Lower leg skin (tissue), 4 donors: ENCODE measurements at regions not wholly inside any gene's neighbourhood (a gene's known extent, or its start where the extent isn't known, plus 50 kb on each side); places are given as distances from the start of the nearest gene placed in this dataset.

Source experiments
- DNase-seq, 2 donors: peaks; one replicate each; pipeline ENCODE4 v3.0.0-alpha.2; 2019; ENCODE audit warnings: low spot score in 2 of 2
- H3K4me3 ChIP-seq: fragments of 200-600 bp; sonication (generic); 2 replicates; pipeline ENCODE4 v1.5.1; 2017; ENCODE audit warnings: mild to moderate bottlenecking, low read depth; ENCODE audit not compliant: poor library complexity, severe bottlenecking
- CTCF ChIP-seq, 3 donors: fragments of 450-650 bp; IDR thresholded peaks; one replicate each; pipeline ENCODE4 v1.5.1; 2016; ENCODE audit warnings: antibody characterized with exemption in 3 of 3, mild to moderate bottlenecking in 3 of 3, moderate library complexity in 2 of 3
- POLR2A ChIP-seq, 2 donors: fragments of 450-650 bp; IDR thresholded peaks; one replicate each; pipeline ENCODE4 v1.6.1; 2016 to 2017; ENCODE audit warnings: antibody characterized with exemption in 2 of 2, mild to moderate bottlenecking in 1 of 2, moderate library complexity in 1 of 2
- WGBS, 2 donors: methylation state at CpG; one replicate each; pipeline ENCODE4 v1.1.5; 2018; 5-methylcytosine and 5-hydroxymethylcytosine counted together
- intact Hi-C: fragments of 100-400 bp; cut with DNase I; formaldehyde crosslinking; loops from one replicate; pipeline ENCODE4 v1.15.0; 2023; ENCODE audit warnings: low total_unique reads

- H3K4me3 ChIP-seq: no peak overlapping the region
- 42 to 51% methylated on average over 2 of the region's 2 CpGs for WGBS, 2 donors
- DNase-seq: no peak
- intact Hi-C loops: no loop called here
- no peak for TF ChIP-seq CTCF (IDR thresholded peaks at IDR 0.05)
- no peak for TF ChIP-seq POLR2A (IDR thresholded peaks at IDR 0.05)
Measured at GRCh38 chr5:107047048-107047447, 623.7 kb downstream of the EFNA5 start.

- intact Hi-C loops: no loop called here
- no peak for TF ChIP-seq CTCF (IDR thresholded peaks at IDR 0.05)
- no peak for TF ChIP-seq POLR2A (IDR thresholded peaks at IDR 0.05)
- 97 to 100% methylated on average over 1 of the region's 1 CpG for WGBS, 2 donors
- no peak for DNase-seq
- no peak overlapping the region for H3K4me3 ChIP-seq
Measured at GRCh38 chr5:107043665-107044064, 627.1 kb downstream of the EFNA5 start.

GRCh38 chr5:107040907-107041306, 629.8 kb downstream of the EFNA5 start:
- TF ChIP-seq POLR2A (IDR thresholded peaks at IDR 0.05) (no peak), CTCF (IDR thresholded peaks at IDR 0.05) (no peak)
- DNase-seq: no peak
- intact Hi-C loops: no loop called here
- H3K4me3 ChIP-seq: no peak overlapping the region

GRCh38 chr5:107032629-107033028, 638.1 kb downstream of the EFNA5 start:
- no peak for DNase-seq
- H3K4me3 ChIP-seq: no peak overlapping the region
- TF ChIP-seq CTCF (IDR thresholded peaks at IDR 0.05) (no peak), POLR2A (IDR thresholded peaks at IDR 0.05) (no peak)
- intact Hi-C loops: no loop called here

GRCh38 chr5:107028938-107029337, 641.8 kb downstream of the EFNA5 start:
- no peak overlapping the region for H3K4me3 ChIP-seq
- TF ChIP-seq POLR2A (IDR thresholded peaks at IDR 0.05) (no peak), CTCF (IDR thresholded peaks at IDR 0.05) (no peak)

GRCh38 chr5:107025712-107026497, 644.8 kb downstream of the EFNA5 start:
- no peak overlapping the region for H3K4me3 ChIP-seq
- 25 to 36% methylated on average over 3 of the region's 3 CpGs for WGBS, 2 donors
- TF ChIP-seq POLR2A (IDR thresholded peaks at IDR 0.05): no peak
- intact Hi-C loops: no loop called here
- DNase-seq: no peak

More at GRCh38 chr5:107028938-107029337, 641.8 kb downstream of the EFNA5 start:
- no peak for DNase-seq
- WGBS, 2 donors: 87 to 100% methylated on average over 2 of the region's 2 CpGs
- intact Hi-C loops: no loop called here
